SK-N-SH treated with all-trans-retinoic acid at 6 μM for 48 hours (cell line): ENCODE measurements at regions not wholly inside any gene's neighbourhood (a gene's known extent, or its start where the extent isn't known, plus 50 kb on each side); places are given as distances from the start of the nearest gene placed in this dataset.

ENCODE experiments used
- BACH2 ChIP-seq: fragments of 250-450 bp; sonication (Bioruptor Pico); IDR thresholded peaks from 2 replicates; pipeline ENCODE4 v1.9.0; 2021; ENCODE audit warnings: mild to moderate bottlenecking, borderline replicate concordance
- ESRRG ChIP-seq: fragments of 250-450 bp; sonication (Bioruptor Pico); IDR thresholded peaks from 2 replicates; pipeline ENCODE4 v1.6.1; 2021; ENCODE audit warnings: mild to moderate bottlenecking
- PATZ1 ChIP-seq: fragments of 250-450 bp; sonication (Bioruptor Pico); IDR thresholded peaks from 2 replicates; pipeline ENCODE4 v1.8.0; 2020; ENCODE audit warnings: mild to moderate bottlenecking, moderate library complexity, borderline replicate concordance
- SNAI2 ChIP-seq: fragments of 250-450 bp; sonication (Bioruptor Pico); IDR thresholded peaks from 2 replicates; pipeline ENCODE4 v1.5.0; 2020; ENCODE audit warnings: mild to moderate bottlenecking, moderate library complexity
- ZC3H10 ChIP-seq: fragments of 250-450 bp; sonication (Bioruptor Pico); IDR thresholded peaks from 2 replicates; pipeline ENCODE4 v1.5.1; 2021; ENCODE audit warnings: mild to moderate bottlenecking, moderate library complexity

- no peak for TF ChIP-seq ESRRG (CRISPR knock-in tag)
- no peak for TF ChIP-seq PATZ1 (CRISPR knock-in tag)
- TF ChIP-seq SNAI2 = no peak
- no peak for TF ChIP-seq ZC3H10
- TF ChIP-seq BACH2 = no peak
Measured at GRCh38 chr13:37273836-37274235, 168.4 kb upstream of the CSNK1A1L start.
